ENCODE measurements at regions not wholly inside any gene's neighbourhood (a gene's known extent, or its start where the extent isn't known, plus 50 kb on each side); places are given as distances from the start of the nearest gene placed in this dataset.

DNA sequence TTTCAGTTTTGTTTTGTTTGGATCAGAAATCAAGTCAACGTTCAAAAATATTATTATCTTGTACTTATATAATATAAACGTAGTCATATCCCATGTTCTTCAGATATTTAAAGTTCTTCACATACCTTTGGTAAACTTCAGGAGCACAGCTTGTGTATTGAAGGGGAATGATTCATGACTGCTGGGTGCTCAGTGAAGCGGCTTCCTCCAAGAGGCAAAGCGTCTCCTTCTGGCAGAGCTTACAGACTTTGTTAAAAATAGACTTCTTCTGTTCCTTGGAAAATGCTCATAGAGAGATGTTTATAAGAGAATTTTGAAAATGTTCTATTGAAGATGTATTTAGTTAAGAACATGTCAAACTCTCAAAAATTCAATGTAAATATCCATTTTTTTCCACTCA, 155.6 kb upstream of the CNTNAP4 start (continued):
- TF ChIP-seq, protein P1, sequence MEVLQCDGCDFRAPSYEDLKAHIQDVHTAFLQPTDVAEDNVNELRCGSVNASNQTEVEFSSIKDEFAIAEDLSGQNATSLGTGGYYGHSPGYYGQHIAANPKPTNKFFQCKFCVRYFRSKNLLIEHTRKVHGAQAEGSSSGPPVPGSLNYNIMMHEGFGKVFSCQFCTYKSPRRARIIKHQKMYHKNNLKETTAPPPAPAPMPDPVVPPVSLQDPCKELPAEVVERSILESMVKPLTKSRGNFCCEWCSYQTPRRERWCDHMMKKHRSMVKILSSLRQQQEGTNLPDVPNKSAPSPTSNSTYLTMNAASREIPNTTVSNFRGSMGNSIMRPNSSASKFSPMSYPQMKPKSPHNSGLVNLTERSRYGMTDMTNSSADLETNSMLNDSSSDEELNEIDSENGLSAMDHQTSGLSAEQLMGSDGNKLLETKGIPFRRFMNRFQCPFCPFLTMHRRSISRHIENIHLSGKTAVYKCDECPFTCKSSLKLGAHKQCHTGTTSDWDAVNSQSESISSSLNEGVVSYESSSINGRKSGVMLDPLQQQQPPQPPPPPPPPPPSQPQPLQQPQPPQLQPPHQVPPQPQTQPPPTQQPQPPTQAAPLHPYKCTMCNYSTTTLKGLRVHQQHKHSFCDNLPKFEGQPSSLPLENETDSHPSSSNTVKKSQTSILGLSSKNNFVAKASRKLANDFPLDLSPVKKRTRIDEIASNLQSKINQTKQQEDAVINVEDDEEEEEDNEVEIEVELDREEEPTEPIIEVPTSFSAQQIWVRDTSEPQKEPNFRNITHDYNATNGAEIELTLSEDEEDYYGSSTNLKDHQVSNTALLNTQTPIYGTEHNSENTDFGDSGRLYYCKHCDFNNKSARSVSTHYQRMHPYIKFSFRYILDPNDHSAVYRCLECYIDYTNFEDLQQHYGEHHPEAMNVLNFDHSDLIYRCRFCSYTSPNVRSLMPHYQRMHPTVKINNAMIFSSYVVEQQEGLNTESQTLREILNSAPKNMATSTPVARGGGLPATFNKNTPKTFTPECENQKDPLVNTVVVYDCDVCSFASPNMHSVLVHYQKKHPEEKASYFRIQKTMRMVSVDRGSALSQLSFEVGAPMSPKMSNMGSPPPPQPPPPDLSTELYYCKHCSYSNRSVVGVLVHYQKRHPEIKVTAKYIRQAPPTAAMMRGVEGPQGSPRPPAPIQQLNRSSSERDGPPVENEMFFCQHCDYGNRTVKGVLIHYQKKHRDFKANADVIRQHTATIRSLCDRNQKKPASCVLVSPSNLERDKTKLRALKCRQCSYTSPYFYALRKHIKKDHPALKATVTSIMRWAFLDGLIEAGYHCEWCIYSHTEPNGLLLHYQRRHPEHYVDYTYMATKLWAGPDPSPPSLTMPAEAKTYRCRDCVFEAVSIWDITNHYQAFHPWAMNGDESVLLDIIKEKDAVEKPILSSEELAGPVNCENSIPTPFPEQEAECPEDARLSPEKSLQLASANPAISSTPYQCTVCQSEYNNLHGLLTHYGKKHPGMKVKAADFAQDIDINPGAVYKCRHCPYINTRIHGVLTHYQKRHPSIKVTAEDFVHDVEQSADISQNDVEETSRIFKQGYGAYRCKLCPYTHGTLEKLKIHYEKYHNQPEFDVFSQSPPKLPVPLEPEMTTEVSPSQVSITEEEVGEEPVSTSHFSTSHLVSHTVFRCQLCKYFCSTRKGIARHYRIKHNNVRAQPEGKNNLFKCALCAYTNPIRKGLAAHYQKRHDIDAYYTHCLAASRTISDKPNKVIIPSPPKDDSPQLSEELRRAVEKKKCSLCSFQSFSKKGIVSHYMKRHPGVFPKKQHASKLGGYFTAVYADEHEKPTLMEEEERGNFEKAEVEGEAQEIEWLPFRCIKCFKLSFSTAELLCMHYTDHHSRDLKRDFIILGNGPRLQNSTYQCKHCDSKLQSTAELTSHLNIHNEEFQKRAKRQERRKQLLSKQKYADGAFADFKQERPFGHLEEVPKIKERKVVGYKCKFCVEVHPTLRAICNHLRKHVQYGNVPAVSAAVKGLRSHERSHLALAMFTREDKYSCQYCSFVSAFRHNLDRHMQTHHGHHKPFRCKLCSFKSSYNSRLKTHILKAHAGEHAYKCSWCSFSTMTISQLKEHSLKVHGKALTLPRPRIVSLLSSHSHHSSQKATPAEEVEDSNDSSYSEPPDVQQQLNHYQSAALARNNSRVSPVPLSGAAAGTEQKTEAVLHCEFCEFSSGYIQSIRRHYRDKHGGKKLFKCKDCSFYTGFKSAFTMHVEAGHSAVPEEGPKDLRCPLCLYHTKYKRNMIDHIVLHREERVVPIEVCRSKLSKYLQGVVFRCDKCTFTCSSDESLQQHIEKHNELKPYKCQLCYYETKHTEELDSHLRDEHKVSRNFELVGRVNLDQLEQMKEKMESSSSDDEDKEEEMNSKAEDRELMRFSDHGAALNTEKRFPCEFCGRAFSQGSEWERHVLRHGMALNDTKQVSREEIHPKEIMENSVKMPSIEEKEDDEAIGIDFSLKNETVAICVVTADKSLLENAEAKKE (CRISPR knock-in tag; IDR thresholded peaks at IDR 0.05): no peak
- no peak for TF ChIP-seq STAT1 (IDR thresholded peaks at IDR 0.05; ENCODE audit: unreplicated experiment)

DNA sequence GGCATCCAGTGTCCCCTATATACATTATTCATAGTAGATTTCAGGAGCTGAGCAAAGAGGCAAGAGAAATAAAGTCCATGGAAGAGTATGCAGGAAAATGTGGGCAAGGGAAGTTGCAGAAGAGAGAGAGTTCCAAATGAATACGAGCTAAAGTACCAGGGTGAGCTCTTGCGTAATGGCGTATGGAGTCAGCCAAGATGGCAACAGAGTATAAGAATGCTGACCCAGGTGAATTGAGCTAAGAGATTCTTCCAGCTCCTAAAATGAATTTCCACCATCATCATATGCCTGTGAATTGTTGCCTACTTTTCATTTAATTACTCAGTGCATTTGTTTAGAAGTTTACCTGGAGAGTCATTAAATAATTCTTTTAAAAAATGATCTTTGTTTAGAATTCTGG, 153.2 kb upstream of the CNTNAP4 start:
- Mint-ChIP-seq H3K27me3 (ENCODE audit: insufficient read depth, low read depth, poor library complexity) (no peaks in the 10 kb centered on the region), H3K36me3 (ENCODE audit: low read depth) (no peaks in the 10 kb centered on the region), H3K4me1 (no peaks in the 10 kb centered on the region), H3K9me3 (peaks cover 76% of the 10 kb centered on the region), H3K4me3 (no peak overlapping the region), H3K27ac (no peak overlapping the region)
- no peak overlapping the region for H3K4me2 ChIP-seq
- no peaks in the 10 kb centered on the region for H3K36me3 ChIP-seq (ENCODE audit: insufficient read depth)
- no peaks in the 10 kb centered on the region for H3K27me3 ChIP-seq (ENCODE audit: insufficient read depth)
- H3K79me2 ChIP-seq (replicated peaks; ENCODE audit: insufficient read depth): no peaks in the 10 kb centered on the region
- no peak overlapping the region for H2AFZ ChIP-seq
- H3F3A ChIP-seq (replicated peaks; ENCODE audit: low read depth): no peaks in the 10 kb centered on the region
- H3K4me1 ChIP-seq (ENCODE audit: insufficient read depth): no peaks in the 10 kb centered on the region
- H3K9me2 ChIP-seq (ENCODE audit: insufficient read depth): no peaks in the 10 kb centered on the region
- ATAC-seq (no peak), DNase-seq (ENCODE audit: low spot score) (peak; percentile 4)
- no peak overlapping the region for H3K27ac ChIP-seq (ENCODE audit: low read depth)
- H3K4me3 ChIP-seq: no peak overlapping the region
- H4K20me1 ChIP-seq (replicated peaks; ENCODE audit: insufficient read depth): no peaks in the 10 kb centered on the region
- TF ChIP-seq ZNF331 (CRISPR knock-in tag; IDR thresholded peaks at IDR 0.05; ENCODE audit: low read depth) (no peak), ZNF114 (CRISPR knock-in tag; IDR thresholded peaks at IDR 0.05) (no peak), STAT1 (IDR thresholded peaks at IDR 0.05; ENCODE audit: unreplicated experiment) (no peak)
- TF ChIP-seq, protein P2, sequence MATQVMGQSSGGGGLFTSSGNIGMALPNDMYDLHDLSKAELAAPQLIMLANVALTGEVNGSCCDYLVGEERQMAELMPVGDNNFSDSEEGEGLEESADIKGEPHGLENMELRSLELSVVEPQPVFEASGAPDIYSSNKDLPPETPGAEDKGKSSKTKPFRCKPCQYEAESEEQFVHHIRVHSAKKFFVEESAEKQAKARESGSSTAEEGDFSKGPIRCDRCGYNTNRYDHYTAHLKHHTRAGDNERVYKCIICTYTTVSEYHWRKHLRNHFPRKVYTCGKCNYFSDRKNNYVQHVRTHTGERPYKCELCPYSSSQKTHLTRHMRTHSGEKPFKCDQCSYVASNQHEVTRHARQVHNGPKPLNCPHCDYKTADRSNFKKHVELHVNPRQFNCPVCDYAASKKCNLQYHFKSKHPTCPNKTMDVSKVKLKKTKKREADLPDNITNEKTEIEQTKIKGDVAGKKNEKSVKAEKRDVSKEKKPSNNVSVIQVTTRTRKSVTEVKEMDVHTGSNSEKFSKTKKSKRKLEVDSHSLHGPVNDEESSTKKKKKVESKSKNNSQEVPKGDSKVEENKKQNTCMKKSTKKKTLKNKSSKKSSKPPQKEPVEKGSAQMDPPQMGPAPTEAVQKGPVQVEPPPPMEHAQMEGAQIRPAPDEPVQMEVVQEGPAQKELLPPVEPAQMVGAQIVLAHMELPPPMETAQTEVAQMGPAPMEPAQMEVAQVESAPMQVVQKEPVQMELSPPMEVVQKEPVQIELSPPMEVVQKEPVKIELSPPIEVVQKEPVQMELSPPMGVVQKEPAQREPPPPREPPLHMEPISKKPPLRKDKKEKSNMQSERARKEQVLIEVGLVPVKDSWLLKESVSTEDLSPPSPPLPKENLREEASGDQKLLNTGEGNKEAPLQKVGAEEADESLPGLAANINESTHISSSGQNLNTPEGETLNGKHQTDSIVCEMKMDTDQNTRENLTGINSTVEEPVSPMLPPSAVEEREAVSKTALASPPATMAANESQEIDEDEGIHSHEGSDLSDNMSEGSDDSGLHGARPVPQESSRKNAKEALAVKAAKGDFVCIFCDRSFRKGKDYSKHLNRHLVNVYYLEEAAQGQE (IDR thresholded peaks at IDR 0.05; ENCODE audit: unreplicated experiment): no peak
- TF ChIP-seq, protein P1 (CRISPR knock-in tag; IDR thresholded peaks at IDR 0.05): no peak

Measured in GM23338 (cell line).